ENCODE measurements at regions not wholly inside any gene's neighbourhood (a gene's known extent, or its start where the extent isn't known, plus 50 kb on each side); places are given as distances from the start of the nearest gene placed in this dataset.
"Not testable (repeated sequence)": the region's sequence is repeated elsewhere in the genome, so short reads cannot be mapped to it uniquely, and the experiment has no call there.

- DNase-seq (ENCODE audit: low read depth, low spot score), result peak; percentile 30
- in situ Hi-C loops (cut with HindIII; ENCODE audit: low pct_unique_long_range_greater_than_20kb, low sequenced_read_pairs), result no loop called here
Measured at GRCh38 chr2:185522472-185522871, 216.1 kb upstream of the FSIP2 start.

DNA sequence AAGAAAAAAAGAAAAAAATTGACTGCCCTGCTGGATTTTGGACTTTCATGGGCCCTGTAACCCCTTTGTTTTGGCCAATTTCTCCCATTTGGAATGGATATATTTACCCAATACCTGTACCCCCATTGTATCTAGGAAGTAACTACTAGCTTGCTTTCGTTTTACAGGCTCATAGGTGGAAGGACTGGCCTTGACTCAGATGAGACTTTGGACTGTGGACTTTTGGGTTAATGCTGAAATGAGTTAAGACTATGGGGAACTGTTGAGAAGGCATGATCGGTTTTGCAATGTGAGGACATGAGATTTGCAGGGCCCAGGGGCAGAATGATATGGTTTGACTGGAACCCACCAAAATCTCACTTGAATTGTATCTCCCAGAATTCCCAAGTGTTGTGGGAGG lies 214.4 kb upstream of the FSIP2 start:
- DNase-seq (ENCODE audit: low read depth, low spot score); in situ Hi-C loops (cut with HindIII; ENCODE audit: low pct_unique_long_range_greater_than_20kb, low sequenced_read_pairs): not testable (repeated sequence)

DNA sequence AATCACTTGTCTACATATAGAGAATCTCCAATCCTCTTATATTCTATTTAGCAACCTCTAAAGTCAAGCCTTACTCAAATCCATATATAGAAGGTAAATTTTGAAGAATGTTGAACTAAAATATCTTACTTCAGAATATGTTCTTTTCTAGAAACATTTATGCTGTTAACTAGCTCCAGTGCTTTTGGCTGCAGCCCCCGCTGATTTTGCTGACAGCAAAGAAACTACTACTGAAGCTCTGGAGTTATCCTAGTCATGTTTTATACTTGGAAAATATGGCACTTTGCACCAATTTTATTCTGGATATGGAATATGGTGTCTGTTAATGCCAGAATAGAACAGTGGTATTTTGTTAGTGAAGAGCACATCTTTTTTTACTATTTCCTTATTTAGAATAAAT lies 212.4 kb upstream of the FSIP2 start:
- DNase-seq (ENCODE audit: low read depth, low spot score), result no peak
- in situ Hi-C loops (cut with HindIII; ENCODE audit: low pct_unique_long_range_greater_than_20kb, low sequenced_read_pairs), result no loop called here

DNA sequence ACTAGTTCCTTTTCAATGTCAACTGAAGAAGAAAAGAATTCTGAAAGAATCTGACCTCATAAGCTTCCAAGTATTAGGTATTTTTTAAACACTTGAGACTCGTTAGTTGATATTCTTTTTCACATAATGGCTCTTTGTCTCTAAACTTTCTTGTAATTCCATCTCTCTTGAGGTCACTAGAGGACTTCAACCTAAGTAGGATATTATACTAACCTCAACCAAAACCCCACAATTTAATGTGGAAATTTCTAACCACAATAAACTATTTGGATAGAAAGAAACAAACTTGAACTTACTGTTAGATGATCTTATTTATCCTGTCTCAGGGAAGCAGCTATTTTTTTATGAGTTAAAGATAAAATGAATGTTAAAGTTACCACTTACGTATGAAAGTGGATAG lies 206.9 kb upstream of the FSIP2 start:
- in situ Hi-C loops (cut with HindIII; ENCODE audit: low pct_unique_long_range_greater_than_20kb, low sequenced_read_pairs), result no loop called here
- DNase-seq (ENCODE audit: low read depth, low spot score), result no peak

- in situ Hi-C loops (cut with HindIII; ENCODE audit: low pct_unique_long_range_greater_than_20kb, low sequenced_read_pairs), result no loop called here
- DNase-seq (ENCODE audit: low read depth, low spot score), result no peak
Measured at GRCh38 chr2:185537689-185538088, 200.9 kb upstream of the FSIP2 start.

DNA sequence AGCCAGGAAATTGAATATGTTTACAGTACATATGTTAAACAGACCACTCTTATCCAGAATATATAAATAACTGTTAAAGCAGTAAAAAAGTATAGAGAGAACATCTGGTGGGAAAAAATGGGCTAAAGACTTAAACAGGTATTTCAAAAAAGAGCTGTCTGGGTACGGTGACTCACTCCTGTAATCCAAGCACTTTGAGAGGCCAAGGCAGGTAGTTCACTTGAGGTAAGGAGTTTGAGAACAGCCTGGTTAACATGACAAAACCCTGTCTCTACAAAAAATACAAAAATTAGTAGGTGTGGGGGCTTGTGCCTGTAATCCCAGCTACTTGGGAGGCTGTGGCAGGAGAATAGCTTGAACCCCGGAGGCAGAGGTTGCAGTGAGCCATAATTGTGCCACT lies 171.4 kb upstream of the FSIP2 start:
- no peak for DNase-seq (ENCODE audit: low read depth, low spot score)
- in situ Hi-C loops (cut with HindIII; ENCODE audit: low pct_unique_long_range_greater_than_20kb, low sequenced_read_pairs), result no loop called here

DNA sequence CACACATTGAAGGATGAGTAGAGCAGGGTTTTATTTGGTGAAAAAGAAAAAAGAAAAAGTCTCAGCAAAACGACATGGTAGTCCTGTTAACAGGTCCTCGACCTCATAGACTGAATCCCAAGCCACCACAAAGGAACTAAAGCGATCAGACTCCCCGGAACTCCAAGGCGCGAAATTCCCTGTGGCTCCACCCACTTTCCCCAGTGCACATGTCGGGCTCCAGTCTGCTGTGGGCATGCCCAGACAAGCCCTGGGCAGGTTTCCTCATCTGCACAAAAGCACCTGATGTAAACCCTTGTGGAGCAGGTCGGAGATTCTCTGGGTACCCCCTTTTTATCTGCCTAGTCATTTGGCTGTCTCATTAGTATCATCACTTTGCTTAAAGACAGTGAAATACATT lies 170.7 kb upstream of the FSIP2 start:
- in situ Hi-C loops (cut with HindIII; ENCODE audit: low pct_unique_long_range_greater_than_20kb, low sequenced_read_pairs), result no loop called here
- DNase-seq (ENCODE audit: low read depth, low spot score), result peak; percentile 4

DNA sequence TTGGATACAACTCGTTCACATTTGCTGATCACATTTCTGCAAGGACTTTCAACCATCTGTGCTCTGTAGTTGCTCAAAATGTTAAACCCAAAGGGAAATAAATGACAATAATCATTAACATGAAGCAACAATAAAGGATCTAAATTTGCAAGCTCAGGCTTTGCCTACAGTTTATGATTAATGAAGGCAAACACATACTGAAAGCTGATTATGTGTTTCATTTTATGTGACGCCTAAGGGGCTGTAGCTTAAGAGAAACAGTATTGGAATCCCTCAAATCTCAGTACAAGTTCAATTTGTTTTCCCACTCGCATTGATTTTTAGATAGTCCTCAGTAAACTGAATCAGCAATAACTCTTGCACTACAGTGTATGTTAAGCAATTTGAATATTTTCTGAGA lies 160.3 kb upstream of the FSIP2 start:
- no peak for DNase-seq (ENCODE audit: low read depth, low spot score)
- in situ Hi-C loops (cut with HindIII; ENCODE audit: low pct_unique_long_range_greater_than_20kb, low sequenced_read_pairs), result no loop called here

DNA sequence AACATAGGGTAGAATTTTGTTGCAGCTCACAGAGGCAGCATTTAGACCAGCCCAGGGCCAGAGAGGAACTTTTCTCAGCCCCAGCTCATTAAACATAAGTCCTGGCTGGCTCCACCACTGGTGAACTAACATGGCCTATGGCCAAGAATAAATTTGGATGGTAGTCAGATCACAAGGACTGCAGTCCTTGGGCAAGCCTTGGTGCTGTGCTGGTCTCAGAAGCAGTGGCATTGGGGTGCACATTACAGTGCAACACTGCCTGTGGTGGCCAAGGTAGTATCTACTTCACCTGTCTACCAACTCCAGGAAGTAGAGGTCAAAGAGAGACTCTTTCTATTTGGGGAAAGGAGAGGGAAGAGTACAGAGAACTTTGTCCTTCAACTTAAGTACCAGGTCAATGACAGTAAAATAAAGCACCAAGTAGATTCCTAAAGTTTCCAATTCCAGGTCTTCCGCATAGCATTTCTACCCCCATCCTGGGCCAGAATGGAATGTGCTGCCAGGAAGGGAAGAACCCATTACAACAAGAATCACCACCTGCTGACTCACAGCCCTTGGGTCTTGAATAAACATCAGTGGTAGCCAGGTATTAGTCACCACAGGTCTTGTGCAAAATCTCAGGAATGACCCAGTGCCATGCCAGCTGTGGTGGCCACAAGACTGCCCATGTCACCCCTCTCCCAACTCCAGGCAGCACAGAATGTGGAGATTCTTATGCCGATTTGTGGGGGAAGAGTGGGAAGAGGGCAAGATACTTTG lies 155.4 kb upstream of the FSIP2 start:
- in situ Hi-C loops (cut with HindIII; ENCODE audit: low pct_unique_long_range_greater_than_20kb, low sequenced_read_pairs), result no loop called here

GRCh38 chr2:185585165-185585564 lies 153.4 kb upstream of the FSIP2 start:
- DNase-seq (ENCODE audit: low read depth, low spot score); in situ Hi-C loops (cut with HindIII; ENCODE audit: low pct_unique_long_range_greater_than_20kb, low sequenced_read_pairs): not testable (repeated sequence)

More for the DNA sequence above, 155.4 kb upstream of the FSIP2 start:
- no peak for DNase-seq (ENCODE audit: low read depth, low spot score)

DNA sequence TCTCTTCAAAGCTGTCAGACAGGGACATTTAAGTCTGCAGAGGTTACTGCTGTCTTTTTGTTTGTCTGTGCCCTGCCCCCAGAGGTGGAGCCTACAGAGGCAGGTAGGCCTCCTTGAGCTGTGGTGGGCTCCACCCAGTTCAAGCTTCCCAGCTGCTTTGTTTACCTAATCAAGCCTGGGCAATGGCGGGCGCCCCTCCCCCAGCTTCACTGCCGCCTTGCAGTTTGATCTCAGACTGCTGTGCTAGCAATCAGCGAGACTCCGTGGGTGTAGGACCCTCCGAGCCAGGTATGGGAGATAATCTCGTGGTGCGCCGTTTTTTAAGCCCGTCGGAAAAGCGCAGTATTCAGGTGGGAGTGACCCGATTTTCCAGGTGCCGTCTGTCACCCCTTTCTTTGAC lies 147.3 kb upstream of the FSIP2 start:
- in situ Hi-C loops (cut with HindIII; ENCODE audit: low pct_unique_long_range_greater_than_20kb, low sequenced_read_pairs); DNase-seq (ENCODE audit: low read depth, low spot score): not testable (repeated sequence)

GRCh38 chr2:185607945-185608344 lies 130.7 kb upstream of the FSIP2 start:
- in situ Hi-C loops (cut with HindIII; ENCODE audit: low pct_unique_long_range_greater_than_20kb, low sequenced_read_pairs), result no loop called here
- DNase-seq (ENCODE audit: low read depth, low spot score), result no peak

DNA sequence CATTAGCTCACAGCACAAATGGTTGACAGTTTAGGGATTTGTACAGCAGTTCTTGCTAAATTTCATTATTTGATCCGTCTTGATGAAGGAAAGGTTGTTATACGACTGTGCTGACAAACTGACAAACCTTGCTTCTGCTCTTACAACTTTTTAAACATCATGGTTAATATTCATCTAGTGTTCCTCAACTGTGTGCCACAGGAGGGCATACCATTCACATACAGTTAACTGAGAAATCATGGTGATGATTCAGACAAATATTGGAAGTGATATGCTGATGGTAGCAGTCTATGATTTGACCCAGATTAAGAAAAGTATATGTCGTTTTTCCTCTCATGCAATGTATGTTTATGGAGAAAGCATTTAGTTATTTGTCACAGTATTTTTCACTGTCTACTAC lies 129.8 kb upstream of the FSIP2 start:
- peak; percentile 23 for DNase-seq (ENCODE audit: low read depth, low spot score)
- in situ Hi-C loops (cut with HindIII; ENCODE audit: low pct_unique_long_range_greater_than_20kb, low sequenced_read_pairs), result no loop called here

DNA sequence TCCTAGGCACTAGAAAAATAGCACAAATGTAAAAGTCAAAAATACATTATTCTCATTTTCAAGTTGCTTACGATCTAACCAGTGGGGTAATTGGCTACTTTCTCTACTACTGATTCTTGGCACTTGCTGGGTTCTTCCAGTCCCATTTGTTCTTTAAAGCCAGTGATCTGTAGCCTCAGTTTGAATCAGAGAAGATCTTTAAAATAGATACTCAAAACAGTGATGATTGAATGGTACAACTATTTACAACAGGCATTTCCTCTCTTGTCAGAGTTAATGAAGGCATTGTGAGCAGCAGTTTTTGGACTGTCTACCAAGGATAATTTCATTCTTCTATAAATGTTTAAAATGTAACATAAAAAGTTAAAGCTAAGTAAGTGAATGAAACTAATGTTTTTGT lies 128.3 kb upstream of the FSIP2 start:
- in situ Hi-C loops (cut with HindIII; ENCODE audit: low pct_unique_long_range_greater_than_20kb, low sequenced_read_pairs), result no loop called here
- no peak for DNase-seq (ENCODE audit: low read depth, low spot score)

- in situ Hi-C loops (cut with HindIII; ENCODE audit: low pct_unique_long_range_greater_than_20kb, low sequenced_read_pairs), result no loop called here
- DNase-seq (ENCODE audit: low read depth, low spot score), result no peak
Measured at GRCh38 chr2:185618625-185619024, 120.0 kb upstream of the FSIP2 start.

DNA sequence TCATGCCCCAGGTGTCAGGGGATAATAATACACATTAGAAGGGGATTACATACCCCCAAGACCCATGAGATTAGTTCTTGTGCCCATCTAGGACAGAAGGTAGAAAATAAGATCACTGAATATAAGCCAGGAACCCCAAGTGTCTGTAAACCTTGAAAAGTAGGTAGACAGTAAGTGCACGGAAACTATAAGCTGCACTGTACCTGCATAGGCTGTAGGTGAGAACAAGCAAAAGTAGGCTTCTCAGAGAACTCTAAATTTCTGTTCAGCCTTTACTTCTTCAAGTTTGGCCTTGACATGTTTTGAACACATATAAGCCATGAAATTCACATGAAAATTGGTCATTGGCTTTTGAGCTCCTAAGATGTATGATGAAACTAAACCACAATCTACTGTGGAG lies 113.0 kb upstream of the FSIP2 start:
- in situ Hi-C loops (cut with HindIII; ENCODE audit: low pct_unique_long_range_greater_than_20kb, low sequenced_read_pairs), result no loop called here
- DNase-seq (ENCODE audit: low read depth, low spot score), result no peak

DNA sequence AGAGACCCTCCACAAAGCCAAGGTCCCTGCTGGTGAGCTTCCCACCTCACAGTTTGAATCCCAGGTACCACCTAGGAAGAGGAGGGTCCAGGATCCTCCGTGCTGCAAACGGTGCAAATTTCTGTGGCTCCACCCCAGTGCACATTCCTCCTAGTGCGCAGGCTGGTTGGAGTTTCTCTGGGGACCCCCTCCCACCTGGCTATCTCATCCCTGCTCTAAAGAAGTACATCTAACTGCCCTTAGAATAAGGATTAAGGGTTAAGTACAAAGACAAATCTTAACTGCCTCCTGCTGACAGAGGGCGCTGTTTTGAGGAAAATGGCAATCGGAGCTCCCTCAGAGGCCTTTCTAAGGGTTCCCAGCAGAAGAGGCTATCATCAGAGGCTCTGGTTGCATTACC lies 109.6 kb upstream of the FSIP2 start:
- peak; percentile 68 for DNase-seq (ENCODE audit: low read depth, low spot score)
- in situ Hi-C loops (cut with HindIII; ENCODE audit: low pct_unique_long_range_greater_than_20kb, low sequenced_read_pairs), result no loop called here

GRCh38 chr2:185633621-185634020 lies 105.0 kb upstream of the FSIP2 start:
- in situ Hi-C loops (cut with HindIII; ENCODE audit: low pct_unique_long_range_greater_than_20kb, low sequenced_read_pairs), result no loop called here
- no peak for DNase-seq (ENCODE audit: low read depth, low spot score)

DNA sequence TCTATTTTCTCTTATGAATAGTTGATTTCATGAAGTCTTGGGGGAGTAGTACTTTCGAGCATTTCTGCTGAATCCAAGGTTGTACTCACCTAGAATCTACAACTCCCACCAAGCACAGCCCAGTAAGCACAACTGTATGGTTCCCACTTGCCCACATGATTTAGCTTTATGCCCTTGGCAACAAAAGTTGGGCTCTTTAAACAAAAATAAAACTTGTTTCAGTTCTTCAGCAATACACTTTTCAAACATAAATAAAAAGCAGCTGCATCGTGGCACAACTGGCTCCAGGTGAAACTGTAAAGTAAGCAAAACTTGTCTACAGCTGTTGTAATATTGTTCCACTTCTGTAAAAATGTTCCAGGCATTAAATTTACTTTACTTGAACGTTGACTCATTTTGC lies 99.8 kb upstream of the FSIP2 start:
- no peak for DNase-seq (ENCODE audit: low read depth, low spot score)
- in situ Hi-C loops (cut with HindIII; ENCODE audit: low pct_unique_long_range_greater_than_20kb, low sequenced_read_pairs), result no loop called here

- DNase-seq (ENCODE audit: low read depth, low spot score), result no peak
- in situ Hi-C loops (cut with HindIII; ENCODE audit: low pct_unique_long_range_greater_than_20kb, low sequenced_read_pairs), result no loop called here
Measured at GRCh38 chr2:185640588-185640987, 98.0 kb upstream of the FSIP2 start.

Data from SK-MEL-5 (cell line).